ENCODE measurements at regions not wholly inside any gene's neighbourhood (a gene's known extent, or its start where the extent isn't known, plus 50 kb on each side); places are given as distances from the start of the nearest gene placed in this dataset.

DNA sequence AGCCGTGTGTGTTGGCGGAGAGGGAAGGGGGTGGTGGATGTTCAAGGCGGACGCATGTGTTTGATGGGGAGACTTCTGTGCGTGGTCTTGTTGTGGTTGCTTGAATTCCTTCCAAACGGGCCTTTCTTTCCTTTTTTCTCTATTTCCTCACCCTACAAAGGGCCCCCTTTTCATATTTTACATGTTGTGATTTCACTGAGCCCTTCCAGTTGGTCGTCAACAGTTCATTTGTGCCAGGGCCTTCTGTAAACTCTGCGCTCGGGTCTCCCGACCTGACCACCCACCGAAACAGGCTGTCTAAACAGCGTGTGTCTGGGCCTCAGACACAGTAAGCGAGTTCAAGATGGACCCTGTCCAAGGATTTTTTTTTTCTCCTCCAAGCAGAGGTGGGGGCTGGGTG, 228.4 kb downstream of the IRF8 start:
- Mint-ChIP-seq H3K4me3 (no peak overlapping the region), H3K27me3 (ENCODE audit: low read depth) (peaks cover 30% of the 10 kb centered on the region), H3K9me3 (no peaks in the 10 kb centered on the region), H3K36me3 (no peaks in the 10 kb centered on the region), H3K27ac (no peak overlapping the region), H3K4me1 (peaks cover 1% of the 10 kb centered on the region)
- DNase-seq (ENCODE audit: low spot score in 2 of 2, unreplicated experiment in 2 of 2) = no peak
- TF ChIP-seq CTCF (IDR thresholded peaks at IDR 0.05; ENCODE audit: unreplicated experiment) = no peak

DNA sequence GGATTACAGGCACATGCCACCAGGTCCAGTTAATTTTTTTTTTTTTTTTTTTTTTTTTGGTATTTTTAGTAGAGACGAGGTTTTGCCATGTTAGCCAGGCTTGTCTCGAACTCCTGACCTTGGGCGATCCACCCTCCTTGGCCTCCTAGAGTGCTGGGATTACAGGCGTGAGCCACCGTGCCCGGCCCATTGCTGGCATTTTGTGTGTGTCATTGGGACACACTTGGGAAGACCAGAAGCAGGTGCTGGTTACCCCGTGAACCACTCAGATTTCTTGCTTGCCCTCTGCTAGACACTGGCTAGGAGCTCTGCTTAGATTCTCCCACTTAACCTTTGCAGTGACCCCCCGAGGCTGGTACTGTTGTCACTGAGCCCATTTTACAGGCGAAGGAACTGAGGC, 229.3 kb downstream of the IRF8 start:
- no peak overlapping the region for H3K27ac Mint-ChIP-seq
- no peak for DNase-seq (ENCODE audit: low spot score in 2 of 2, unreplicated experiment in 2 of 2)
- no peaks in the 10 kb centered on the region for H3K36me3 Mint-ChIP-seq
- H3K27me3 Mint-ChIP-seq (ENCODE audit: low read depth) = peaks cover 27% of the 10 kb centered on the region
- no peaks in the 10 kb centered on the region for H3K4me1 Mint-ChIP-seq
- no peak overlapping the region for H3K4me3 Mint-ChIP-seq
- no peak for TF ChIP-seq CTCF (IDR thresholded peaks at IDR 0.05; ENCODE audit: unreplicated experiment)
- no peaks in the 10 kb centered on the region for H3K9me3 Mint-ChIP-seq

- Mint-ChIP-seq H3K27me3 (ENCODE audit: low read depth) (peaks cover 23% of the 10 kb centered on the region), H3K4me1 (no peaks in the 10 kb centered on the region), H3K9me3 (no peaks in the 10 kb centered on the region), H3K36me3 (no peaks in the 10 kb centered on the region), H3K4me3 (no peak overlapping the region), H3K27ac (no peak overlapping the region)
- no peak for DNase-seq (ENCODE audit: low spot score in 2 of 2, unreplicated experiment in 2 of 2)
- no peak for TF ChIP-seq CTCF (IDR thresholded peaks at IDR 0.05; ENCODE audit: unreplicated experiment)
Measured at GRCh38 chr16:86129541-86129940, 230.6 kb downstream of the IRF8 start.

GRCh38 chr16:86133377-86133776, 234.4 kb downstream of the IRF8 start:
- Mint-ChIP-seq H3K27ac (no peak overlapping the region), H3K36me3 (no peaks in the 10 kb centered on the region), H3K4me3 (no peak overlapping the region), H3K27me3 (ENCODE audit: low read depth) (peaks cover 22% of the 10 kb centered on the region), H3K9me3 (no peaks in the 10 kb centered on the region), H3K4me1 (peaks cover 6% of the 10 kb centered on the region)
- no peak for DNase-seq (ENCODE audit: low spot score in 2 of 2, unreplicated experiment in 2 of 2)
- no peak for TF ChIP-seq CTCF (IDR thresholded peaks at IDR 0.05; ENCODE audit: unreplicated experiment)

DNA sequence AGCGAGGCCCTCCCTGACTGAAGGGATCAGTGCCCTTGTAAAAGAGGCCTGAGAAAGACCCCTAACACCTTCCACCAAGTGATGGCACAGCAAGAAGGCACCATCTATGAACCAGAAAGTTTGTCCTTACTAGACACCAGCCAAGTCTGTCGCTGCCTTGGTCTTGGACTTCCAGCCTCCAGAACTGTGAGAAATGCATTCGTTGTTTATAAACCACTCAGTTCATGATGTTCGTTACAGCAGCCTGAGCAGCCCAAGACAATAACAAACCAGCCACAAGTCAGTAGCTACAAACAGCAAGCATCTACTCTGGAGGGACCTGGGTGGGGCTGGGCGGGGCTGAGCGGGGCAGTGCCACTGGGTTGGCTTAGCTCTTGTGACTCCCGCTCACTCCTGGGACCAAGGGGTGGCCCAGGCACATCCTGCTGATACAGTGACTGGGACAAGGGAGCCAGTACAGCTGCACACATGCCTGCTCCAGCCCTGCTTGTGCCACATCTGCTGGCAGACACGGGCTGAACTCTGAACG, 234.9 kb downstream of the IRF8 start:
- Mint-ChIP-seq H3K27me3 (ENCODE audit: low read depth) (peaks cover 25% of the 10 kb centered on the region), H3K4me1 (peaks cover 7% of the 10 kb centered on the region), H3K9me3 (no peaks in the 10 kb centered on the region), H3K36me3 (no peaks in the 10 kb centered on the region), H3K4me3 (no peak overlapping the region), H3K27ac (no peak overlapping the region)
- no peak for TF ChIP-seq CTCF (IDR thresholded peaks at IDR 0.05; ENCODE audit: unreplicated experiment)
- DNase-seq (ENCODE audit: low spot score in 2 of 2, unreplicated experiment in 2 of 2) = no peak

Measured in mesothelial cell of epicardium (in vitro differentiated cells).